Pancreas (tissue), 10 donors: ENCODE measurements at regions not wholly inside any gene's neighbourhood (a gene's known extent, or its start where the extent isn't known, plus 50 kb on each side); places are given as distances from the start of the nearest gene placed in this dataset.

ENCODE experiments used
- ATAC-seq, 4 donors: fragments of 200-7000 bp; cut with Tn5 transposase; one replicate each; pipeline versions ENCODE4 v1.8.0 to v1.9.1; 2020; ENCODE audit warnings: mild to moderate bottlenecking in 4 of 4, moderate library complexity in 4 of 4
- DNase-seq, 6 donors: peaks; one replicate each; pipeline ENCODE4 v3.0.0-alpha.2; 2020
- FAIRE-seq: peaks from 2 replicates; lab custom pipeline; 2012; peaks lifted over from hg19 to GRCh38; lab: Jason Lieb, UNC
- H3K27ac ChIP-seq, 4 donors: fragments of 200-600 bp; sonication (generic); 1 replicate in 3 of 4; 2 replicates in 1 of 4; pipeline versions ENCODE4 v1.5.0 to v1.8.0; 2020
- H3K27me3 ChIP-seq, 4 donors: fragments of 200-600 bp; one replicate each; pipeline ENCODE4 v1.8.0; 2021
- H3K36me3 ChIP-seq, 3 donors: fragments of 200-600 bp; sonication (generic) in 1 of 3; one replicate each; pipeline versions ENCODE4 v1.5.0 to v1.8.0; 2020 to 2021
- H3K4me1 ChIP-seq, 3 donors: fragments of 200-600 bp; one replicate each; pipeline ENCODE4 v1.8.0; 2021
- H3K4me3 ChIP-seq, 4 donors: fragments of 200-600 bp; sonication (generic) in 2 of 4; one replicate each; pipeline versions ENCODE4 v1.5.0 to v1.8.0; 2020 to 2021
- H3K9me3 ChIP-seq, 4 donors: fragments of 200-600 bp; one replicate each; pipeline ENCODE4 v1.8.0; 2021
- WGBS, 2 donors: extraction: QIAGEN DNeasy Blood & Tissue Kit; methylation state at CpG; one replicate each; pipeline ENCODE4 v1.1.7; 2013; 5-methylcytosine and 5-hydroxymethylcytosine counted together
- intact Hi-C, 3 donors: fragments of 100-400 bp; cut with DNase I; formaldehyde crosslinking; loops; one replicate each; pipeline versions ENCODE4 v1.11.1 to v1.14.2; 2022
- TF ChIP-seq, protein P1 (sequence below), 4 donors: fragments of 200-600 bp; sonication (generic) in 3 of 4; IDR thresholded peaks; one replicate each; pipeline versions ENCODE4 v1.5.0 to v1.8.0; 2021; ENCODE audit warnings: antibody characterized with exemption in 4 of 4
- donor health status: healthy with polysubstance abuse.
- donor health status: DM: no; HTN: no; CAD: no; lungs with moderate emphysema.
- donor health status: DM: no; HTN: no; CAD: no.
- donor health status: control.
- donor health status: control.
- donor health status: Bipolar disorder and iron deficiency.
- donor health status: DM: yes; HTN: yes; CAD: no.
- donor health status: DM: no; HTN: no; CAD: no.
- donor health status: DM: no; HTN: no; CAD: no.
- donor health status: DM: yes; HTN: yes; CAD: no.

DNA sequence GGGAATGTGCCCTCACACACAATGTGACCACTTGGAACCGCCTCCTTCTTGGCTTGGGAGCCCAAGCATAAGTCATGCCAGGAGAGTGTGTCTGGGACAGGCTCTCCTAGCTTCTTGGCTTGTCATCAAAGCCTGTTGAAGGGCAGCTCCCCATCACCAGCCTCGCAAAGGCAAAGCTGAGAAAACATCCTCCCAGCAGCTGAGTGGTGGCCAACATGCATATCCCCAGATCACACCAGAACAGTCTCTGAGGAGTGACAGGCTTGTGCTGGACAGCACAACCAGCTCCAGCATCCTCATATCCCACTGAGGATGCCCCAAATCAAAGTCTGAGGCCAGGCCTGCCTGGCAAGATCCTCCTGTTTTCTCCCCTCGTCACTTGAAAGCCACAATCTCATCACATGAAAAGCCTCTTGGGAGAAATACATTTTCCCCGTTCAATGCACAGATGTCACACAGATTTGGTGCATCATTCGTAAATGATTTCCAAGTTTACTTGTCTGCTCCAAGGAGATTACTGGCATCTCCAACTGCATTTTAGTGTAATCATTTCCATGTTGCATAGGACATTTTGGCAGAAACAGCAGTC is 269.3 kb downstream of the TTC32 start:
- H3K4me3 ChIP-seq = no peak overlapping the region
- 59 to 66% methylated on average over 5 of the region's 5 CpGs for WGBS, 2 donors

DNA sequence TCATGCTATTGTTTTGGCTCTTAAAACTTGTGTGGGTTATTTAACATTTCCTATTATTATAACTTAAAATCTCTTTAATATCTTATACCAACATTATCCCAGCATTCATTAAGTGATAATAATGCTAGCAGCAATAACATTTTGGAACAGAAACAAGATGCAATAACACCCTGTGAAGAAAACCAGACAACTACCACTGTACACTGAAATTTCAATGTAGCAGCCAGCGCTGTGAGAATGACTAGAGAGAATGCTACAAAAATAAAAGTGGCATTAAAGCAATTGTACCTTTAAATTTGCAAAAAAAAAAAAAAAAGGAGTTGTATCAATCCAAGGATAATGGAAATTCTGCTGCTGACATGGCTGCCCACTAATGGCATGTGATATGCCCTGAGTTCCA is 269.9 kb downstream of the TTC32 start:
- FAIRE-seq (no peak), DNase-seq (no peak), ATAC-seq (no peak)
- Histone ChIP-seq H3K27ac (no peak overlapping the region), H3K4me1 (no peaks in the 10 kb centered on the region), H3K27me3 (no peaks in the 10 kb centered on the region), H3K9me3 (no peaks in the 10 kb centered on the region), H3K4me3 (no peak overlapping the region), H3K36me3 (no peaks in the 10 kb centered on the region)
- TF ChIP-seq, protein P1, sequence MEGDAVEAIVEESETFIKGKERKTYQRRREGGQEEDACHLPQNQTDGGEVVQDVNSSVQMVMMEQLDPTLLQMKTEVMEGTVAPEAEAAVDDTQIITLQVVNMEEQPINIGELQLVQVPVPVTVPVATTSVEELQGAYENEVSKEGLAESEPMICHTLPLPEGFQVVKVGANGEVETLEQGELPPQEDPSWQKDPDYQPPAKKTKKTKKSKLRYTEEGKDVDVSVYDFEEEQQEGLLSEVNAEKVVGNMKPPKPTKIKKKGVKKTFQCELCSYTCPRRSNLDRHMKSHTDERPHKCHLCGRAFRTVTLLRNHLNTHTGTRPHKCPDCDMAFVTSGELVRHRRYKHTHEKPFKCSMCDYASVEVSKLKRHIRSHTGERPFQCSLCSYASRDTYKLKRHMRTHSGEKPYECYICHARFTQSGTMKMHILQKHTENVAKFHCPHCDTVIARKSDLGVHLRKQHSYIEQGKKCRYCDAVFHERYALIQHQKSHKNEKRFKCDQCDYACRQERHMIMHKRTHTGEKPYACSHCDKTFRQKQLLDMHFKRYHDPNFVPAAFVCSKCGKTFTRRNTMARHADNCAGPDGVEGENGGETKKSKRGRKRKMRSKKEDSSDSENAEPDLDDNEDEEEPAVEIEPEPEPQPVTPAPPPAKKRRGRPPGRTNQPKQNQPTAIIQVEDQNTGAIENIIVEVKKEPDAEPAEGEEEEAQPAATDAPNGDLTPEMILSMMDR (IDR thresholded peaks at IDR 0.05) = no peak
- intact Hi-C loops = no loop called here
- WGBS, 2 donors = 83 to 91% methylated on average over 1 of the region's 1 CpG

More for the DNA sequence above, 269.3 kb downstream of the TTC32 start:
- Histone ChIP-seq H3K4me1 (no peaks in the 10 kb centered on the region), H3K36me3 (no peaks in the 10 kb centered on the region), H3K27ac (no peak overlapping the region), H3K9me3 (no peaks in the 10 kb centered on the region), H3K27me3 (no peaks in the 10 kb centered on the region)
- DNase-seq (no peak), ATAC-seq (no peak), FAIRE-seq (no peak)
- TF ChIP-seq, protein P1 (IDR thresholded peaks at IDR 0.05) = no peak
- intact Hi-C loops = no loop called here

DNA sequence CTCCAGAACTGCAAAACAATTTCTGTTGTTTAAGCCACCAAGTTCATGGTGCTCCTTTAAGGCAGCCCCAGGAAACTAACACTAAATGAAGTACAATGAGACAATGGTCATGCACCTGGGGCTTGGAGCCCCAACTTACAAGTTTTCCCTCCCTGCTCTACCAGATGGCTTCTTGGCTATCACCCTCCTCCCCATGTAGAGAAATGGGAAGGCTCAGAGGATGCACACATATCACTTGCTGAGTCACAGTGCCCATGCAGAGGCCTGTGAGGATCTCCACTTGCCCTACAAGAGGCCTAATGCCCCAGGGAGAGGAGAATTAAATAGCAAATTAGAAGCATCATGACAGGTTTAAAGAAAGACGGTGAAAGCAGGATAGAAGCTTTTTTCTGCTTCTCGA is 270.9 kb downstream of the TTC32 start:
- FAIRE-seq (no peak), DNase-seq (no peak), ATAC-seq (no peak)
- WGBS, 2 donors = 86 to 92% methylated on average over 2 of the region's 2 CpGs
- no peaks in the 10 kb centered on the region for H3K36me3 ChIP-seq
- H3K27ac ChIP-seq = no peak overlapping the region
- intact Hi-C loops = no loop called here
- no peaks in the 10 kb centered on the region for H3K9me3 ChIP-seq
- no peaks in the 10 kb centered on the region for H3K27me3 ChIP-seq
- no peaks in the 10 kb centered on the region for H3K4me1 ChIP-seq
- no peak overlapping the region for H3K4me3 ChIP-seq
- TF ChIP-seq, protein P1 (IDR thresholded peaks at IDR 0.05) = no peak

DNA sequence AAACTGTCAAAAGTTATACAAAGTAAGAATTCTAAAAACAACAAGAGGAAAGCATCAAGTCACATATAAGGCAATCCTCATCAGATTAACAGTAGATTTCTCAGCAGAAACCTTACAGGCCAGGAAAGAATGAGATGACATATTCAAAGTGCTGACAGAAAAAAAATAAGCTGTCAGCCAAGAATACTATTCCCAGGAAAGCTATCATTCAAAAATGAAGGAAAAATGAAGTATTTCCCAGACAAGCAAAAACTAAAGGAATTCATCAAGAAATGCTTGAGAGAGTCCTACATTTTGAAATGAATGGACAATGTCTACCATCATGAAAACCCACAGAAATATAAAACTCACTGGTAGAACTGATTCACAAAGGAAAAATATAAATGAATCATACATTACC is 268.9 kb upstream of the OSR1 start:
- ATAC-seq = no peak
- FAIRE-seq = no peak
- no peak for DNase-seq
- intact Hi-C loops = no loop called here
- Histone ChIP-seq H3K4me3 (no peak overlapping the region), H3K27ac (no peak overlapping the region), H3K4me1 (no peaks in the 10 kb centered on the region), H3K9me3 (no peaks in the 10 kb centered on the region), H3K36me3 (no peaks in the 10 kb centered on the region), H3K27me3 (no peaks in the 10 kb centered on the region)
- TF ChIP-seq, protein P1 (IDR thresholded peaks at IDR 0.05) = no peak

DNA sequence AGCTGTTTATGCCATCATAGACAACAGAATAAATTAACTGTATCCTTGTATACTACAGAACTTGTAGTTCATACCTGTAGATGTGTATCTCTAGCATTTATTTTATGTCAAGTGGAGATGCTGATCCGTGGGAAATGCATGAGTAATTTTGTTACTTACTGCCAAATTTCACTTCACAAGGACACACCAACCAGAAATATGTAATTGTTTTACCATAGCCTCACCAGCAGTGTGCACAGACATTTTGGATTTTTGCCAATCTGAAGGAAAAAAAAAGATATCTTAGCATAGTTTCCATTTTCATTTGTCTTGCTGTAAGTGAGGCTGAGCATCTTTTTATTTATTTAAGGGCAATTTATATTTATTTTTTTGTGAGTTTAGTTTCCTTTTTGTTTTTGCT is 265.1 kb upstream of the OSR1 start:
- Histone ChIP-seq H3K36me3 (no peaks in the 10 kb centered on the region), H3K27ac (no peak overlapping the region), H3K27me3 (no peaks in the 10 kb centered on the region), H3K4me3 (no peak overlapping the region), H3K9me3 (no peaks in the 10 kb centered on the region), H3K4me1 (no peaks in the 10 kb centered on the region)
- intact Hi-C loops = no loop called here
- DNase-seq (no peak), FAIRE-seq (no peak), ATAC-seq (peak in 2 of 4 donors; percentile 46 to 53)
- 0 to 10% methylated on average over 1 of the region's 1 CpG for WGBS, 2 donors
- TF ChIP-seq, protein P1 (IDR thresholded peaks at IDR 0.05) = no peak
